Sigmoid colon (tissue), 6 donors: ENCODE measurements at regions not wholly inside any gene's neighbourhood (a gene's known extent, or its start where the extent isn't known, plus 50 kb on each side); places are given as distances from the start of the nearest gene placed in this dataset.

ENCODE experiments used
- DNase-seq: peaks from one replicate; pipeline ENCODE4 v3.0.0-alpha.2; 2019
- H3K27ac ChIP-seq, 4 donors: fragments of 200-600 bp; sonication (generic); one replicate each; pipeline ENCODE4 v1.5.1; 2016 to 2019; ENCODE audit warnings: mild to moderate bottlenecking in 1 of 4
- H3K27me3 ChIP-seq, 3 donors: fragments of 200-600 bp; sonication (generic); one replicate each; pipeline ENCODE4 v1.5.1; 2019; ENCODE audit warnings: mild to moderate bottlenecking in 1 of 3
- H3K36me3 ChIP-seq, 4 donors: fragments of 200-600 bp; sonication (generic); one replicate each; pipeline ENCODE4 v1.5.1; 2016 to 2019
- H3K4me1 ChIP-seq, 4 donors: fragments of 200-600 bp; sonication (generic); one replicate each; pipeline ENCODE4 v1.5.1; 2017 to 2019
- H3K4me3 ChIP-seq, 4 donors: fragments of 200-600 bp; sonication (generic); one replicate each; pipeline ENCODE4 v1.5.1; 2017 to 2019; ENCODE audit warnings: mild to moderate bottlenecking in 2 of 4, moderate library complexity in 1 of 4
- H3K9me3 ChIP-seq, 4 donors: fragments of 200-600 bp in 3 of 4; sonication (generic) in 3 of 4; one replicate each; pipeline versions ENCODE4 v1.5.1 to v1.6.1; 2013 to 2019
- EP300 ChIP-seq, 4 donors: sonication (generic); formaldehyde crosslinking; IDR thresholded peaks; one replicate each; pipeline ENCODE4 v1.6.1; 2017; ENCODE audit warnings: antibody characterized with exemption in 4 of 4
- POLR2A ChIP-seq, 2 donors: fragments of 450-650 bp; IDR thresholded peaks; one replicate each; pipeline ENCODE4 v1.6.1; 2016; ENCODE audit warnings: antibody characterized with exemption in 2 of 2, mild to moderate bottlenecking in 2 of 2, moderate library complexity in 2 of 2
- POLR2AphosphoS5 ChIP-seq, 4 donors: sonication (generic); formaldehyde crosslinking; IDR thresholded peaks; one replicate each; pipeline ENCODE4 v1.6.1; 2017; ENCODE audit warnings: antibody characterized with exemption in 4 of 4
- WGBS, 2 donors: extraction: QIAGEN DNeasy Blood & Tissue Kit; methylation state at CpG; one replicate each; pipeline ENCODE4 v1.1.7; 2013; 5-methylcytosine and 5-hydroxymethylcytosine counted together
- intact Hi-C: fragments of 100-400 bp; cut with DNase I; formaldehyde crosslinking; loops from one replicate; pipeline ENCODE4 v1.15.1; 2023
- TF ChIP-seq, protein P1 (sequence below), 4 experiments: fragments of 450-650 bp in 3 of 4; fragments of 200-600 bp in 1 of 4; IDR thresholded peaks; one replicate each; pipeline ENCODE4 v1.5.1; 2016 to 2019; ENCODE audit warnings: antibody characterized with exemption in 4 of 4, mild to moderate bottlenecking in 3 of 4, moderate library complexity in 2 of 4
- donor health status: healthy with polysubstance abuse.
- donor health status: healthy.

DNA sequence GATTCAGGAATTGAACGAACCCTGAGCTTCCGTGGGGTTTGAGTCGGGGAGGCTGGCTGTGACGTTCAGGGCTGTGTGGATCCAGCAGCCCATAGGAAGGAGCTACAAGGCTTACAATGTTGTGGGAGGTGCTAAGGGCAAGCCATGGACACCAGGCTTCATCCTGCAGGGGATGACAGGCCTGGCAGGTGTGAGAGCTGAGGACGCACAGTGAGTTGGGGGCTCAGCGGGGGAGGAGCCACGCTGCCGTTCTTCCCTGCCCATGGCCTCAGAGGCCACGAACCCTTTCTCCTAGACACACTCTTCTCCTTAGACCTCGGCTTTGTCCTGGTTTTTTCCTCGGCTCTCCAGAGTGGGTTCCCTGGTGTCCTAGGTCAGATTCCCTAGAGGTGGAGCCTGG, 78.1 kb upstream of the SLC22A11 start:
- no peaks in the 10 kb centered on the region for H3K36me3 ChIP-seq
- no peak overlapping the region for H3K27ac ChIP-seq
- H3K9me3 ChIP-seq, result no peaks in the 10 kb centered on the region
- no peak for DNase-seq
- no peaks in the 10 kb centered on the region for H3K4me1 ChIP-seq
- H3K27me3 ChIP-seq, result peaks cover 0 to 10% (median 0%) of the 10 kb centered on the region in 3 donors
- H3K4me3 ChIP-seq, result no peak overlapping the region
- TF ChIP-seq POLR2A (IDR thresholded peaks at IDR 0.05) (no peak), POLR2AphosphoS5 (IDR thresholded peaks at IDR 0.05) (no peak), EP300 (IDR thresholded peaks at IDR 0.05) (no peak)
- TF ChIP-seq, protein P1, sequence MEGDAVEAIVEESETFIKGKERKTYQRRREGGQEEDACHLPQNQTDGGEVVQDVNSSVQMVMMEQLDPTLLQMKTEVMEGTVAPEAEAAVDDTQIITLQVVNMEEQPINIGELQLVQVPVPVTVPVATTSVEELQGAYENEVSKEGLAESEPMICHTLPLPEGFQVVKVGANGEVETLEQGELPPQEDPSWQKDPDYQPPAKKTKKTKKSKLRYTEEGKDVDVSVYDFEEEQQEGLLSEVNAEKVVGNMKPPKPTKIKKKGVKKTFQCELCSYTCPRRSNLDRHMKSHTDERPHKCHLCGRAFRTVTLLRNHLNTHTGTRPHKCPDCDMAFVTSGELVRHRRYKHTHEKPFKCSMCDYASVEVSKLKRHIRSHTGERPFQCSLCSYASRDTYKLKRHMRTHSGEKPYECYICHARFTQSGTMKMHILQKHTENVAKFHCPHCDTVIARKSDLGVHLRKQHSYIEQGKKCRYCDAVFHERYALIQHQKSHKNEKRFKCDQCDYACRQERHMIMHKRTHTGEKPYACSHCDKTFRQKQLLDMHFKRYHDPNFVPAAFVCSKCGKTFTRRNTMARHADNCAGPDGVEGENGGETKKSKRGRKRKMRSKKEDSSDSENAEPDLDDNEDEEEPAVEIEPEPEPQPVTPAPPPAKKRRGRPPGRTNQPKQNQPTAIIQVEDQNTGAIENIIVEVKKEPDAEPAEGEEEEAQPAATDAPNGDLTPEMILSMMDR (IDR thresholded peaks at IDR 0.05), result no peak
- intact Hi-C loops, result no loop called here
- WGBS, 2 donors, result 77 to 78% methylated on average over 11 of the region's 11 CpGs

- Histone ChIP-seq H3K4me1 (no peaks in the 10 kb centered on the region), H3K36me3 (no peaks in the 10 kb centered on the region), H3K27me3 (peaks cover 0 to 45% (median 14%) of the 10 kb centered on the region in 3 donors), H3K4me3 (no peak overlapping the region), H3K9me3 (no peaks in the 10 kb centered on the region), H3K27ac (no peak overlapping the region)
- TF ChIP-seq EP300 (IDR thresholded peaks at IDR 0.05) (no peak), POLR2AphosphoS5 (IDR thresholded peaks at IDR 0.05) (no peak), POLR2A (IDR thresholded peaks at IDR 0.05) (no peak)
- TF ChIP-seq, protein P1 (IDR thresholded peaks at IDR 0.05), result no peak
- no peak for DNase-seq
- intact Hi-C loops, result no loop called here
- WGBS, 2 donors, result 65 to 71% methylated on average over 4 of the region's 4 CpGs
These were observed 73.2 kb upstream of the SLC22A11 start for GRCh38 chr11:64482588-64482987.

GRCh38 chr11:64484191-64485022, 71.3 kb upstream of the SLC22A11 start:
- TF ChIP-seq, protein P1 (IDR thresholded peaks at IDR 0.05), result no peak
- TF ChIP-seq POLR2AphosphoS5 (IDR thresholded peaks at IDR 0.05) (no peak), EP300 (IDR thresholded peaks at IDR 0.05) (no peak), POLR2A (IDR thresholded peaks at IDR 0.05) (no peak)
- peaks cover 0 to 43% (median 14%) of the 10 kb centered on the region in 3 donors for H3K27me3 ChIP-seq

GRCh38 chr11:64485074-64485473, 70.7 kb upstream of the SLC22A11 start:
- Histone ChIP-seq H3K9me3 (no peaks in the 10 kb centered on the region), H3K4me3 (no peak overlapping the region), H3K36me3 (no peaks in the 10 kb centered on the region), H3K27me3 (peaks cover 0 to 49% (median 20%) of the 10 kb centered on the region in 3 donors), H3K4me1 (no peaks in the 10 kb centered on the region), H3K27ac (no peak overlapping the region)
- TF ChIP-seq EP300 (IDR thresholded peaks at IDR 0.05) (no peak), POLR2A (IDR thresholded peaks at IDR 0.05) (no peak)
- no peak for DNase-seq
- intact Hi-C loops, result no loop called here
- 64 to 69% methylated on average over 12 of the region's 12 CpGs for WGBS, 2 donors

More at GRCh38 chr11:64484191-64485022, 71.3 kb upstream of the SLC22A11 start:
- no peaks in the 10 kb centered on the region for H3K4me1 ChIP-seq
- intact Hi-C loops, result no loop called here
- H3K27ac ChIP-seq, result no peak overlapping the region
- no peaks in the 10 kb centered on the region for H3K36me3 ChIP-seq
- DNase-seq, result no peak
- H3K9me3 ChIP-seq, result no peaks in the 10 kb centered on the region
- WGBS, 2 donors, result 48 to 71% methylated on average over 7 of the region's 7 CpGs
- H3K4me3 ChIP-seq, result no peak overlapping the region

DNA sequence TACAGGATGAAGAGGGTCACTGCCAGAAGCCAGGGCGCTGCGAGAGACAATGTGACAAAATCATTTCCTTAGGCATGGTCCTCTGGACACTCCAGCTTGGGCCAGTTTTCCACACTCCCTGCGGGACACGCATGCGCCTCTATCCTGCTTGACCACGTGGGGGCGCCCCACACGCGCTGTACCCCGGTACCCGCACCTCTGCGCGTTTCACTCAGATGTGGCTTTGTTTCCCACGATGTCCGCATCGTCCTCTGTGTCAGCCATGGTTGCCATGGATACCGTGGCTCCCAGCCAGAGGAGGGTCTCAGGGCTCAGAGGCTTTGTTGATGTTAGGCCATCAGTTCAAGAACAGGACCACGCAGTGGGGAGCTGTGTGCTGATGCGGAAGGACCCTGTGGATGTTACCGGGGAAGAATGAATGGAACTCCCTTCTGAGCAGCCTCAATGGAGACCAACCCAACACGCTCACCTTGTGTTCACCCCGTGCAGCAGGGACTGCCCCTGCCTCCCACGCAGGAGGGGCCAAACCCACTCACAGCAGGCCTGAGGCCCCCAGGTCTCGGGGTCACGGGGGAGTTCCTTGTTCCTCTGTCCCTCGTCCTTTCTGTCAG, 65.8 kb upstream of the SLC22A11 start:
- peak; percentile 69 for DNase-seq
- TF ChIP-seq, protein P1 (IDR thresholded peaks at IDR 0.05), result peak in 3 of 4 experiments; percentile 17 to 40 (median 38)
- no peak for TF ChIP-seq POLR2AphosphoS5 (IDR thresholded peaks at IDR 0.05)
- H3K36me3 ChIP-seq, result no peaks in the 10 kb centered on the region
- H3K9me3 ChIP-seq, result no peaks in the 10 kb centered on the region
- no peak overlapping the region for H3K27ac ChIP-seq
- no peak overlapping the region for H3K4me3 ChIP-seq
- H3K4me1 ChIP-seq, result no peaks in the 10 kb centered on the region
- intact Hi-C loops, result no loop called here
- peaks cover 0 to 56% (median 19%) of the 10 kb centered on the region in 3 donors for H3K27me3 ChIP-seq
- 20 to 25% methylated on average over 26 of the region's 26 CpGs for WGBS, 2 donors
